ENCODE measurements at regions not wholly inside any gene's neighbourhood (a gene's known extent, or its start where the extent isn't known, plus 50 kb on each side); places are given as distances from the start of the nearest gene placed in this dataset.

DNA sequence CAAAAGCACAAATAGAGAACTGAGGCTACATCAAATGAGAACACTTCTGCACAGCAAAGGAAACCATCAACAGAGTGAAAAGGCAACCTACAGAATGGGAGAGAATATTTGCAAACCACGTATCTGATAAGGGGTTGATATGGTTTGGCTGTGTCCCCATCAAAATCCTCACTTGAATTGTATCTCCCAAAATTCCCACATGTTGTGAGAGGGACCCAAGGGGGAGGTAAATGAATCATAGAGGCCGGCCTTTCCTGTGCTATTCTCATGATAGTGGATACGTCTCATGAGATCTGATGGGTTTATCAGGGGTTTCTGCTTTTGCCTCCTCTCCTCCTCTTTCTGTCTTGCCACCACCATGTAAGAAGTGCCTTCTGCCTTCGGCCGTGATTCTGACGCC, 120.6 kb upstream of the FRMD4A start:
- TF ChIP-seq RAD21 (CRISPR knock-in tag; conservative IDR thresholded peaks at IDR 0.05 in 1 of 2, IDR thresholded peaks at IDR 0.05 in 1 of 2) (no peak), ZNF274 (IDR thresholded peaks at IDR 0.05; ENCODE audit: borderline replicate concordance, low read depth, low read length) (no peak), SMAD4 (CRISPR knock-in tag; conservative IDR thresholded peaks at IDR 0.05) (no peak), POLR2A (conservative IDR thresholded peaks at IDR 0.05) (no peak)
- TF ChIP-seq, protein P1, sequence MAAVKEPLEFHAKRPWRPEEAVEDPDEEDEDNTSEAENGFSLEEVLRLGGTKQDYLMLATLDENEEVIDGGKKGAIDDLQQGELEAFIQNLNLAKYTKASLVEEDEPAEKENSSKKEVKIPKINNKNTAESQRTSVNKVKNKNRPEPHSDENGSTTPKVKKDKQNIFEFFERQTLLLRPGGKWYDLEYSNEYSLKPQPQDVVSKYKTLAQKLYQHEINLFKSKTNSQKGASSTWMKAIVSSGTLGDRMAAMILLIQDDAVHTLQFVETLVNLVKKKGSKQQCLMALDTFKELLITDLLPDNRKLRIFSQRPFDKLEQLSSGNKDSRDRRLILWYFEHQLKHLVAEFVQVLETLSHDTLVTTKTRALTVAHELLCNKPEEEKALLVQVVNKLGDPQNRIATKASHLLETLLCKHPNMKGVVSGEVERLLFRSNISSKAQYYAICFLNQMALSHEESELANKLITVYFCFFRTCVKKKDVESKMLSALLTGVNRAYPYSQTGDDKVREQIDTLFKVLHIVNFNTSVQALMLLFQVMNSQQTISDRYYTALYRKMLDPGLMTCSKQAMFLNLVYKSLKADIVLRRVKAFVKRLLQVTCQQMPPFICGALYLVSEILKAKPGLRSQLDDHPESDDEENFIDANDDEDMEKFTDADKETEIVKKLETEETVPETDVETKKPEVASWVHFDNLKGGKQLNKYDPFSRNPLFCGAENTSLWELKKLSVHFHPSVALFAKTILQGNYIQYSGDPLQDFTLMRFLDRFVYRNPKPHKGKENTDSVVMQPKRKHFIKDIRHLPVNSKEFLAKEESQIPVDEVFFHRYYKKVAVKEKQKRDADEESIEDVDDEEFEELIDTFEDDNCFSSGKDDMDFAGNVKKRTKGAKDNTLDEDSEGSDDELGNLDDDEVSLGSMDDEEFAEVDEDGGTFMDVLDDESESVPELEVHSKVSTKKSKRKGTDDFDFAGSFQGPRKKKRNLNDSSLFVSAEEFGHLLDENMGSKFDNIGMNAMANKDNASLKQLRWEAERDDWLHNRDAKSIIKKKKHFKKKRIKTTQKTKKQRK (IDR thresholded peaks at IDR 0.05; ENCODE audit: borderline replicate concordance, low read depth, low read length): no peak

Data from K562 (cell line).